Sigmoid colon (tissue), 4 donors: ENCODE measurements at regions not wholly inside any gene's neighbourhood (a gene's known extent, or its start where the extent isn't known, plus 50 kb on each side); places are given as distances from the start of the nearest gene placed in this dataset.

ENCODE experiments used
- CTCF ChIP-seq, 4 experiments: fragments of 450-650 bp in 3 of 4; fragments of 200-600 bp in 1 of 4; IDR thresholded peaks; one replicate each; pipeline ENCODE4 v1.5.1; 2016 to 2019; ENCODE audit warnings: antibody characterized with exemption in 4 of 4, mild to moderate bottlenecking in 3 of 4, moderate library complexity in 2 of 4
- EP300 ChIP-seq, 4 donors: sonication (generic); formaldehyde crosslinking; IDR thresholded peaks; one replicate each; pipeline ENCODE4 v1.6.1; 2017; ENCODE audit warnings: antibody characterized with exemption in 4 of 4
- POLR2A ChIP-seq, 2 donors: fragments of 450-650 bp; IDR thresholded peaks; one replicate each; pipeline ENCODE4 v1.6.1; 2016; ENCODE audit warnings: antibody characterized with exemption in 2 of 2, mild to moderate bottlenecking in 2 of 2, moderate library complexity in 2 of 2
- POLR2AphosphoS5 ChIP-seq, 4 donors: sonication (generic); formaldehyde crosslinking; IDR thresholded peaks; one replicate each; pipeline ENCODE4 v1.6.1; 2017; ENCODE audit warnings: antibody characterized with exemption in 4 of 4

- TF ChIP-seq POLR2AphosphoS5 (IDR thresholded peaks at IDR 0.05) (no peak), CTCF (IDR thresholded peaks at IDR 0.05) (no peak), POLR2A (IDR thresholded peaks at IDR 0.05) (no peak), EP300 (IDR thresholded peaks at IDR 0.05) (no peak)
Measured at GRCh38 chr1:14369526-14370213, 228.8 kb upstream of the KAZN start.
